Keratinocyte (primary cell): ENCODE measurements at regions not wholly inside any gene's neighbourhood (a gene's known extent, or its start where the extent isn't known, plus 50 kb on each side); places are given as distances from the start of the nearest gene placed in this dataset.

ENCODE experiments used
- DNase-seq: peaks from one replicate; pipeline ENCODE4 v3.0.0-alpha.2; 2011; ENCODE audit warnings: low read depth, missing footprints, low spot score
- FAIRE-seq: peaks from 2 replicates; lab custom pipeline; 2011; peaks lifted over from hg19 to GRCh38; lab: Jason Lieb, UNC
- H2AFZ ChIP-seq: 2 replicates; pipeline ENCODE4 v1.6.0; 2012; ENCODE audit warnings: low read length, control low read depth, inconsistent platforms; ENCODE audit not compliant: control insufficient read depth
- H3K27ac ChIP-seq: 2 replicates; pipeline ENCODE4 v1.5.1; 2011; ENCODE audit warnings: low read length; ENCODE audit not compliant: control insufficient read depth, insufficient read depth
- H3K27me3 ChIP-seq: 3 replicates; pipeline ENCODE4 v1.6.0; 2011; ENCODE audit warnings: low read length; ENCODE audit not compliant: control insufficient read depth, insufficient read depth; ENCODE audit errors: extremely low read depth
- H3K36me3 ChIP-seq, 2 experiments: 2 replicates in 1 of 2; 3 replicates in 1 of 2; pipeline ENCODE4 v1.5.1; 2011; ENCODE audit warnings: low read length in 2 of 2, mild to moderate bottlenecking in 1 of 2; ENCODE audit not compliant: control insufficient read depth in 2 of 2, insufficient read depth in 2 of 2; ENCODE audit errors: extremely low read depth in 1 of 2
- H3K4me1 ChIP-seq: 3 replicates; pipeline ENCODE4 v1.5.1; 2011; ENCODE audit warnings: low read length; ENCODE audit not compliant: control insufficient read depth, insufficient read depth; ENCODE audit errors: extremely low read depth
- H3K4me2 ChIP-seq: 3 replicates; pipeline ENCODE4 v1.6.0; 2011; ENCODE audit warnings: low read depth, low read length; ENCODE audit not compliant: control insufficient read depth, insufficient read depth; ENCODE audit errors: extremely low read depth
- H3K4me3 ChIP-seq, 3 experiments: fragments of 200-600 bp in 1 of 3; sonication (generic) in 1 of 3; 2 replicates in 2 of 3; 3 replicates in 1 of 3; pipeline ENCODE4 v1.5.1; 2011 to 2016; ENCODE audit warnings: low read length in 3 of 3, mild to moderate bottlenecking in 3 of 3, control low read depth in 2 of 3, inconsistent platforms in 1 of 3, low read depth in 1 of 3, mixed read lengths in 1 of 3, mixed run types in 1 of 3, moderate library complexity in 1 of 3; ENCODE audit not compliant: control insufficient read depth in 2 of 3, insufficient read depth in 2 of 3; ENCODE audit errors: extremely low read depth in 1 of 3
- H3K79me2 ChIP-seq: 2 replicates; pipeline ENCODE4 v1.6.0; 2012; ENCODE audit warnings: low read length; ENCODE audit not compliant: control insufficient read depth, insufficient read depth
- H3K9ac ChIP-seq: 3 replicates; pipeline ENCODE4 v1.6.0; 2011; ENCODE audit warnings: low read length; ENCODE audit not compliant: control insufficient read depth, insufficient read depth; ENCODE audit errors: extremely low read depth
- H3K9me1 ChIP-seq: 3 replicates; pipeline ENCODE4 v1.6.0; 2011; ENCODE audit warnings: low read length; ENCODE audit not compliant: control insufficient read depth, insufficient read depth; ENCODE audit errors: extremely low read depth
- H3K9me3 ChIP-seq: 2 replicates; pipeline ENCODE4 v1.5.1; 2012; ENCODE audit warnings: low read depth, low read length; ENCODE audit not compliant: control insufficient read depth
- H4K20me1 ChIP-seq: 3 replicates; pipeline ENCODE4 v1.6.0; 2011; ENCODE audit warnings: low read length; ENCODE audit not compliant: control insufficient read depth, insufficient read depth; ENCODE audit errors: extremely low read depth
- EZH2 ChIP-seq: IDR thresholded peaks from one replicate; pipeline ENCODE4 v1.6.1; 2012; ENCODE audit warnings: inconsistent platforms, mild to moderate bottlenecking, low read length, moderate library complexity
- dilution Hi-C: fragments of 300-500 bp; cut with MboI; formaldehyde crosslinking; loops from one replicate; pipeline ENCODE4 v1.7.0; 2020; ENCODE audit warnings: low sequenced_read_pairs; ENCODE audit not compliant: extremely low pct_ligation_motif_present
- TF ChIP-seq, protein P1 (sequence below), 3 experiments: IDR thresholded peaks in 1 of 3; conservative IDR thresholded peaks in 1 of 3; optimal IDR thresholded peaks in 1 of 3; 2 replicates in 2 of 3; 3 replicates in 1 of 3; pipeline versions ENCODE3 to v1.5.1; 2011; ENCODE audit warnings: low read length in 3 of 3, mild to moderate bottlenecking in 3 of 3, moderate library complexity in 2 of 3, control low read depth in 1 of 3, inconsistent platforms in 1 of 3; ENCODE audit not compliant: insufficient read depth in 2 of 3; ENCODE audit errors: extremely low read depth in 1 of 3

DNA sequence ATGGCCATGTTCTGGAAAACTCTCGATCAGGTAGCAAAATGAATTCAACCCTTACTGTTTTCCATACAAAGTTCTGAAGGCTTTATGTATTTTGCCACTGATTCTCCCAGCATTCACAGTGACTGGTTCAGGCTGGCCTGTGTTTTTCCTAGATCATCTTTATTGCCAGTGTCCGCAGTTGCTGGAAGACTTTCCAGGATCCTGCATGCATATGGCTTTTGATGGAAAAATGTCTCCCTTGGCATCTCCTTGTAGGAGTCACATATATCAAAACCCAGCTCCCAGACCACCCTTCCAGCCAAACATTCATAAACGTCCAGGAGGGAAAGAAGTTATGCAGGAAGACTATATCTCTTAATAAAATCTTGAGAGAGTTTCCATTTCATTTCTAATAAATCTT lies 588.8 kb downstream of the MAFB start:
- no peak overlapping the region for H3K4me2 ChIP-seq
- no peak for FAIRE-seq
- TF ChIP-seq, protein P1, sequence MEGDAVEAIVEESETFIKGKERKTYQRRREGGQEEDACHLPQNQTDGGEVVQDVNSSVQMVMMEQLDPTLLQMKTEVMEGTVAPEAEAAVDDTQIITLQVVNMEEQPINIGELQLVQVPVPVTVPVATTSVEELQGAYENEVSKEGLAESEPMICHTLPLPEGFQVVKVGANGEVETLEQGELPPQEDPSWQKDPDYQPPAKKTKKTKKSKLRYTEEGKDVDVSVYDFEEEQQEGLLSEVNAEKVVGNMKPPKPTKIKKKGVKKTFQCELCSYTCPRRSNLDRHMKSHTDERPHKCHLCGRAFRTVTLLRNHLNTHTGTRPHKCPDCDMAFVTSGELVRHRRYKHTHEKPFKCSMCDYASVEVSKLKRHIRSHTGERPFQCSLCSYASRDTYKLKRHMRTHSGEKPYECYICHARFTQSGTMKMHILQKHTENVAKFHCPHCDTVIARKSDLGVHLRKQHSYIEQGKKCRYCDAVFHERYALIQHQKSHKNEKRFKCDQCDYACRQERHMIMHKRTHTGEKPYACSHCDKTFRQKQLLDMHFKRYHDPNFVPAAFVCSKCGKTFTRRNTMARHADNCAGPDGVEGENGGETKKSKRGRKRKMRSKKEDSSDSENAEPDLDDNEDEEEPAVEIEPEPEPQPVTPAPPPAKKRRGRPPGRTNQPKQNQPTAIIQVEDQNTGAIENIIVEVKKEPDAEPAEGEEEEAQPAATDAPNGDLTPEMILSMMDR (optimal IDR thresholded peaks at IDR 0.05 in 1 of 3, IDR thresholded peaks at IDR 0.05 in 1 of 3, conservative IDR thresholded peaks at IDR 0.05 in 1 of 3; ENCODE audit: extremely low read depth in 1 of 3, insufficient read depth in 2 of 3, low read length in 3 of 3), result no peak
- TF ChIP-seq EZH2, result no peak
- H3K9me3 ChIP-seq, result no peaks in the 10 kb centered on the region
- no peaks in the 10 kb centered on the region for H4K20me1 ChIP-seq
- H3K27ac ChIP-seq, result no peak overlapping the region
- no peaks in the 10 kb centered on the region for H3K9me1 ChIP-seq
- dilution Hi-C loops, result no loop called here
- H3K9ac ChIP-seq, result no peak overlapping the region
- DNase-seq, result no peak
- no peak overlapping the region for H2AFZ ChIP-seq
- H3K27me3 ChIP-seq, result no peaks in the 10 kb centered on the region
- H3K4me3 ChIP-seq, result no peak overlapping the region
- no peaks in the 10 kb centered on the region for H3K79me2 ChIP-seq
- no peaks in the 10 kb centered on the region for H3K4me1 ChIP-seq
- H3K36me3 ChIP-seq, result no peaks in the 10 kb centered on the region

DNA sequence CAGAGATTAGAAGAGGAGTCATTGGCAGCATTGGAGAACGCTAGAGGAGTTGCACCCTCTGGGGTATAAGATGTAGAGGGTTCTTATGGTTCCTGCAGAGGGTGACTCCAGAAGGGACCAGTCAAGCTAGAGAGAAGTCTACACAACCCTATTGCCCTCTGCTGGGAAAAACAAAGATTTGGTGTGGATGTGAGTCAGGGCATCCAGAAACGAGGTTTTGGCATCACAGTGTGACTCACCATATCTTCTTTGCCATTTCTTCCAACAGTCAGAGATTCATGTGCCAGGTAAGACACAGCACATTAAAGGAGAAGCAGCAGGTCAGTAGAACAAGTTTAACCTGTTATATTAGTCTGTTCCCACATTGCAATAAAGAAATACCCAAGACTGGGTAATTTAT lies 598.8 kb downstream of the MAFB start:
- H3K27me3 ChIP-seq, result no peaks in the 10 kb centered on the region
- no peak overlapping the region for H3K9ac ChIP-seq
- no peak for TF ChIP-seq EZH2
- TF ChIP-seq, protein P1 (optimal IDR thresholded peaks at IDR 0.05 in 1 of 3, IDR thresholded peaks at IDR 0.05 in 1 of 3, conservative IDR thresholded peaks at IDR 0.05 in 1 of 3; ENCODE audit: extremely low read depth in 1 of 3, insufficient read depth in 2 of 3, low read length in 3 of 3), result peak; percentile 7 to 30 (median 27)
- no peaks in the 10 kb centered on the region for H3K9me3 ChIP-seq
- DNase-seq (no peak), FAIRE-seq (no peak)
- H4K20me1 ChIP-seq, result no peaks in the 10 kb centered on the region
- H3K4me1 ChIP-seq, result no peaks in the 10 kb centered on the region
- H3K9me1 ChIP-seq, result no peaks in the 10 kb centered on the region
- H2AFZ ChIP-seq, result no peak overlapping the region
- dilution Hi-C loops, result no loop called here
- no peak overlapping the region for H3K27ac ChIP-seq
- no peak overlapping the region for H3K4me2 ChIP-seq
- H3K4me3 ChIP-seq, result no peak overlapping the region
- H3K36me3 ChIP-seq, result no peaks in the 10 kb centered on the region
- H3K79me2 ChIP-seq, result no peaks in the 10 kb centered on the region
